Right lobe of liver (tissue), 6 donors: ENCODE measurements at regions not wholly inside any gene's neighbourhood (a gene's known extent, or its start where the extent isn't known, plus 50 kb on each side); places are given as distances from the start of the nearest gene placed in this dataset.

Experiments used
- ATAC-seq, 4 donors: fragments of 200-7000 bp; cut with Tn5 transposase; one replicate each; pipeline ENCODE4 v1.9.1; 2020; ENCODE audit warnings: mild to moderate bottlenecking in 4 of 4, moderate library complexity in 4 of 4
- DNase-seq, 3 donors: peaks; one replicate each; pipeline ENCODE4 v3.0.0-alpha.2; 2020
- H3K27ac ChIP-seq, 3 donors: fragments of 200-600 bp; one replicate each; pipeline ENCODE4 v1.8.0; 2022
- H3K27me3 ChIP-seq, 2 donors: fragments of 200-600 bp; one replicate each; pipeline ENCODE4 v1.8.0; 2022
- H3K36me3 ChIP-seq, 4 donors: fragments of 200-600 bp; sonication (generic) in 1 of 4; one replicate each; pipeline versions ENCODE4 v1.5.1 to v1.8.0; 2017 to 2022; ENCODE audit warnings: control low read depth in 1 of 4
- H3K4me1 ChIP-seq, 4 donors: fragments of 200-600 bp; sonication (generic) in 1 of 4; one replicate each; pipeline versions ENCODE4 v1.5.1 to v1.8.0; 2017 to 2022; ENCODE audit warnings: control low read depth in 1 of 4
- H3K4me3 ChIP-seq, 3 donors: fragments of 200-600 bp; one replicate each; pipeline ENCODE4 v1.8.0; 2022
- H3K9me3 ChIP-seq, 4 donors: fragments of 200-600 bp; sonication (generic) in 1 of 4; one replicate each; pipeline versions ENCODE4 v1.5.1 to v1.8.0; 2017 to 2022; ENCODE audit warnings: control low read depth in 1 of 4
- CTCF ChIP-seq, 4 donors: fragments of 200-600 bp in 3 of 4; fragments of 450-650 bp in 1 of 4; IDR thresholded peaks; one replicate each; pipeline versions ENCODE4 v1.5.1 to v1.8.0; 2016 to 2022; ENCODE audit warnings: antibody characterized with exemption in 4 of 4, mild to moderate bottlenecking in 2 of 4
- POLR2A ChIP-seq: fragments of 450-650 bp; IDR thresholded peaks from one replicate; pipeline ENCODE4 v1.6.1; 2017; ENCODE audit warnings: antibody characterized with exemption, mild to moderate bottlenecking
- WGBS: methylation state at CpG from one replicate; pipeline ENCODE4 v1.1.6; 2018; ENCODE audit warnings: low coverage, low lambda C conversion rate; ENCODE audit not compliant: insufficient coverage; ENCODE audit errors: missing lambda C conversion rate; 5-methylcytosine and 5-hydroxymethylcytosine counted together
- intact Hi-C, 2 donors: fragments of 100-400 bp; cut with DNase I; formaldehyde crosslinking; loops; one replicate each; pipeline versions ENCODE4 v1.11.2 to v1.14.1; 2022
- donor health status: DM: no; HTN: yes; CAD: no.
- donor health status: DM: no; HTN: no; CAD: no.
- donor health status: DM: no; HTN: no; CAD: no.
- donor health status: DM: no; HTN: yes; CAD: no.
- donor health status: DM: no; HTN: yes; CAD: no.

GRCh38 chr5:154577416-154577815, 99.4 kb upstream of the HAND1 start:
- TF ChIP-seq POLR2A (no peak), CTCF (IDR thresholded peaks at IDR 0.05) (no peak)
- Histone ChIP-seq H3K4me3 (no peak overlapping the region), H3K27ac (no peak overlapping the region), H3K36me3 (no peaks in the 10 kb centered on the region), H3K4me1 (no peaks in the 10 kb centered on the region), H3K27me3 (no peaks in the 10 kb centered on the region), H3K9me3 (no peaks in the 10 kb centered on the region)
- no peak for ATAC-seq
- 63% methylated on average over 1 of the region's 1 CpG for WGBS
- intact Hi-C loops = no loop called here
- no peak for DNase-seq

- intact Hi-C loops = no loop called here
- Histone ChIP-seq H3K4me3 (no peak overlapping the region), H3K9me3 (no peaks in the 10 kb centered on the region), H3K27ac (no peak overlapping the region), H3K36me3 (no peaks in the 10 kb centered on the region), H3K4me1 (no peaks in the 10 kb centered on the region), H3K27me3 (no peaks in the 10 kb centered on the region)
- DNase-seq (no peak), ATAC-seq (no peak)
- WGBS = 30% methylated on average over 7 of the region's 9 CpGs
- no peak for TF ChIP-seq CTCF (IDR thresholded peaks at IDR 0.05)
- TF ChIP-seq POLR2A = no peak
These were observed 98.4 kb upstream of the HAND1 start for GRCh38 chr5:154576429-154576806.

- intact Hi-C loops = no loop called here
- 16% methylated on average over 11 of the region's 11 CpGs for WGBS
These were observed 97.8 kb upstream of the HAND1 start for GRCh38 chr5:154575546-154576428.

GRCh38 chr5:154573011-154573410, 95.0 kb upstream of the HAND1 start:
- no peak overlapping the region for H3K4me3 ChIP-seq
- intact Hi-C loops = no loop called here
- TF ChIP-seq CTCF (IDR thresholded peaks at IDR 0.05) (no peak), POLR2A (no peak)
- no peaks in the 10 kb centered on the region for H3K27me3 ChIP-seq
- H3K9me3 ChIP-seq = no peaks in the 10 kb centered on the region
- WGBS = 66% methylated on average over 6 of the region's 6 CpGs
- H3K36me3 ChIP-seq = no peaks in the 10 kb centered on the region
- no peak overlapping the region for H3K27ac ChIP-seq
- no peak for ATAC-seq
- no peak for DNase-seq
- H3K4me1 ChIP-seq = no peaks in the 10 kb centered on the region

More at GRCh38 chr5:154575546-154576428, 97.8 kb upstream of the HAND1 start:
- no peak for DNase-seq
- Histone ChIP-seq H3K27ac (no peak overlapping the region), H3K4me3 (no peak overlapping the region), H3K4me1 (no peaks in the 10 kb centered on the region), H3K9me3 (no peaks in the 10 kb centered on the region), H3K27me3 (no peaks in the 10 kb centered on the region), H3K36me3 (no peaks in the 10 kb centered on the region)
- no peak for ATAC-seq
- no peak for TF ChIP-seq CTCF (IDR thresholded peaks at IDR 0.05)
- no peak for TF ChIP-seq POLR2A
